CD4-positive, alpha-beta T cell (primary cell): ENCODE measurements at regions not wholly inside any gene's neighbourhood (a gene's known extent, or its start where the extent isn't known, plus 50 kb on each side); places are given as distances from the start of the nearest gene placed in this dataset.

Experiments used
- ATAC-seq: fragments of 200-7000 bp; cut with Tn5 transposase; one replicate; pipeline ENCODE4 v1.10.0; 2022; ENCODE audit warnings: mild to moderate bottlenecking; ENCODE audit not compliant: poor library complexity
- CTCF ChIA-PET: fragments of 350-600 bp; sonication (Branson Sonifier 250); formaldehyde crosslinking; loops from one replicate; lab custom pipeline; 2021; ENCODE audit warnings: antibody characterized with exemption, inconsistent platforms; lab: Charles Lee
- POLR2A ChIA-PET: fragments of 350-600 bp; sonication (Branson Sonifier 250); formaldehyde crosslinking; loops from one replicate; lab custom pipeline; 2021; ENCODE audit warnings: antibody characterized with exemption, inconsistent platforms; lab: Charles Lee
- DNase-seq, 14 experiments: peaks; one replicate each; pipeline ENCODE4 v3.0.0-alpha.2; 2013 to 2020; ENCODE audit warnings: mixed read lengths in 2 of 14
- H3K27ac ChIP-seq, 2 donors: one replicate each; pipeline versions ENCODE4 v1.5.1 to v1.7.0; 2013; ENCODE audit warnings: low read length in 2 of 2, low read depth in 1 of 2, mild to moderate bottlenecking in 1 of 2
- H3K27me3 ChIP-seq, 2 experiments: 1 replicate in 1 of 2; 2 replicates in 1 of 2; pipeline versions ENCODE4 v1.6.1 to v1.7.0; 2013; ENCODE audit warnings: low read length in 2 of 2, control low read depth in 1 of 2, mild to moderate bottlenecking in 1 of 2, moderate library complexity in 1 of 2; ENCODE audit not compliant: insufficient read depth in 2 of 2, control insufficient read depth in 1 of 2
- H3K36me3 ChIP-seq: one replicate; pipeline ENCODE4 v1.6.1; 2013; ENCODE audit warnings: low read length, control low read depth; ENCODE audit not compliant: insufficient read depth
- H3K4me1 ChIP-seq: one replicate; pipeline ENCODE4 v1.6.1; 2013; ENCODE audit warnings: low read length, control low read depth; ENCODE audit not compliant: insufficient read depth
- H3K4me3 ChIP-seq: one replicate; pipeline ENCODE4 v1.5.1; 2013; ENCODE audit warnings: mild to moderate bottlenecking, low read length, moderate library complexity
- H3K9me3 ChIP-seq, 2 experiments: 1 replicate in 1 of 2; 2 replicates in 1 of 2; pipeline versions ENCODE4 v1.6.1 to v1.7.0; 2013; ENCODE audit warnings: low read length in 2 of 2, mild to moderate bottlenecking in 2 of 2, control low read depth in 1 of 2, moderate library complexity in 1 of 2; ENCODE audit not compliant: control insufficient read depth in 1 of 2, insufficient read depth in 1 of 2
- H3K27ac Mint-ChIP-seq: one replicate; pipeline ENCODE4 v1.8.0; 2020; ENCODE audit warnings: mixed read lengths
- H3K27me3 Mint-ChIP-seq: one replicate; pipeline ENCODE4 v1.8.0; 2021; ENCODE audit warnings: mixed read lengths
- H3K36me3 Mint-ChIP-seq: one replicate; pipeline ENCODE4 v1.8.0; 2021; ENCODE audit warnings: low read depth, mixed read lengths
- H3K4me1 Mint-ChIP-seq: one replicate; pipeline ENCODE4 v1.8.0; 2021; ENCODE audit warnings: low read depth, mixed read lengths
- H3K4me3 Mint-ChIP-seq: one replicate; pipeline ENCODE4 v1.8.0; 2020; ENCODE audit warnings: mild to moderate bottlenecking, mixed read lengths
- H3K9me3 Mint-ChIP-seq: one replicate; pipeline ENCODE4 v1.8.0; 2020; ENCODE audit warnings: mixed read lengths
- CTCF ChIP-seq: fragments of 200-600 bp; IDR thresholded peaks from one replicate; pipeline ENCODE4 v1.8.0; 2022; ENCODE audit warnings: antibody characterized with exemption, mild to moderate bottlenecking
- intact Hi-C, 2 experiments: fragments of 100-400 bp; cut with DNase I in 1 of 2; cut with micrococcal nuclease in 1 of 2; formaldehyde crosslinking; loops; one replicate each; pipeline versions ENCODE4 v1.15.1 to v1.9.0; 2023 to 2025; cut with DNase I, micrococcal nuclease

GRCh38 chr5:174310706-174311105 lies 265.2 kb downstream of the NSG2 start:
- Mint-ChIP-seq H3K27ac (no peak overlapping the region), H3K36me3 (no peaks in the 10 kb centered on the region), H3K4me1 (no peaks in the 10 kb centered on the region), H3K4me3 (peak overlapping the region; percentile 1), H3K9me3 (no peaks in the 10 kb centered on the region), H3K27me3 (peaks cover 73% of the 10 kb centered on the region)
- no peak for ATAC-seq
- DNase-seq = no peak
- Histone ChIP-seq H3K9me3 (peaks cover 0 to 18% of the 10 kb centered on the region in 2 experiments), H3K4me1 (peaks cover 9% of the 10 kb centered on the region), H3K27me3 (peaks cover 24 to 27% of the 10 kb centered on the region in 2 experiments), H3K36me3 (no peaks in the 10 kb centered on the region), H3K4me3 (no peak overlapping the region), H3K27ac (no peak overlapping the region)
- intact Hi-C loops = loop anchor here in 1 of 2 experiments (5.0 kb wide), 1 partner anchor 338 kb away; no protein-coding TSS in a partner anchor
- CTCF ChIA-PET = no interaction called here
- POLR2A ChIA-PET = no interaction called here
- TF ChIP-seq CTCF = no peak

GRCh38 chr5:174311121-174311520 lies 265.6 kb downstream of the NSG2 start:
- Mint-ChIP-seq H3K36me3 (no peaks in the 10 kb centered on the region), H3K27me3 (peaks cover 69% of the 10 kb centered on the region), H3K9me3 (no peaks in the 10 kb centered on the region), H3K27ac (no peak overlapping the region), H3K4me3 (peak overlapping the region; percentile 1), H3K4me1 (no peaks in the 10 kb centered on the region)
- no peak overlapping the region for H3K27ac ChIP-seq
- DNase-seq (no peak), ATAC-seq (no peak)
- peaks cover 9% of the 10 kb centered on the region for H3K4me1 ChIP-seq
- H3K27me3 ChIP-seq = peaks cover 24 to 27% of the 10 kb centered on the region in 2 experiments
- peaks cover 0 to 22% of the 10 kb centered on the region in 2 experiments for H3K9me3 ChIP-seq
- H3K4me3 ChIP-seq = no peak overlapping the region
- ChIA-PET CTCF (interaction anchor here (1.1 kb wide), 1 partner anchor 696 kb away, joined by 3 read pairs; no protein-coding TSS in a partner anchor), POLR2A (interaction anchor here (0.6 kb wide), 1 partner anchor 695 kb away, joined by 3 read pairs; no protein-coding TSS in a partner anchor)
- intact Hi-C loops = loop anchor here in 1 of 2 experiments (5.0 kb wide), 1 partner anchor 339 kb away; no protein-coding TSS in a partner anchor
- no peaks in the 10 kb centered on the region for H3K36me3 ChIP-seq
- TF ChIP-seq CTCF = no peak

- intact Hi-C loops = loop anchor here in 1 of 2 experiments (5.0 kb wide), 1 partner anchor 339 kb away; no protein-coding TSS in a partner anchor
- TF ChIP-seq CTCF = peak; percentile 61
- CTCF ChIA-PET = interaction anchor here (1.1 kb wide), 1 partner anchor 696 kb away, joined by 3 read pairs; no protein-coding TSS in a partner anchor
These were observed 266.2 kb downstream of the NSG2 start for GRCh38 chr5:174311531-174312269.

More at GRCh38 chr5:174311531-174312269, 266.2 kb downstream of the NSG2 start:
- Mint-ChIP-seq H3K36me3 (no peaks in the 10 kb centered on the region), H3K27ac (no peak overlapping the region), H3K4me1 (no peaks in the 10 kb centered on the region), H3K27me3 (peaks cover 69% of the 10 kb centered on the region), H3K9me3 (no peaks in the 10 kb centered on the region), H3K4me3 (no peak overlapping the region)
- H3K4me3 ChIP-seq = peak overlapping the region; percentile 19
- ATAC-seq = peak; percentile 32
- H3K9me3 ChIP-seq = peaks cover 0 to 23% of the 10 kb centered on the region in 2 experiments
- no peak overlapping the region for H3K27ac ChIP-seq
- peaks cover 9% of the 10 kb centered on the region for H3K4me1 ChIP-seq
- H3K36me3 ChIP-seq = no peaks in the 10 kb centered on the region
- POLR2A ChIA-PET = interaction anchor here (0.6 kb wide), 1 partner anchor 696 kb away, joined by 3 read pairs; no protein-coding TSS in a partner anchor
- peak; percentile 19 to 72 (median 38) for DNase-seq
- peaks cover 24 to 27% of the 10 kb centered on the region in 2 experiments for H3K27me3 ChIP-seq
